ENCODE measurements at regions not wholly inside any gene's neighbourhood (a gene's known extent, or its start where the extent isn't known, plus 50 kb on each side); places are given as distances from the start of the nearest gene placed in this dataset.
"Not testable (repeated sequence)": the region's sequence is repeated elsewhere in the genome, so short reads cannot be mapped to it uniquely, and the experiment has no call there.

- Mint-ChIP-seq H3K4me1 (ENCODE audit: low read depth) (peaks cover 6% of the 10 kb centered on the region), H3K4me3 (no peak overlapping the region), H3K36me3 (ENCODE audit: low read depth) (no peaks in the 10 kb centered on the region), H3K27me3 (no peaks in the 10 kb centered on the region), H3K27ac (no peak overlapping the region), H3K9me3 (no peaks in the 10 kb centered on the region)
- intact Hi-C loops (cut with micrococcal nuclease) = no loop called here
Measured at GRCh38 chr13:50162567-50162966, 147.3 kb downstream of the KCNRG start.

- intact Hi-C loops (cut with micrococcal nuclease) = no loop called here
- no peak overlapping the region for H3K4me3 Mint-ChIP-seq
- no peaks in the 10 kb centered on the region for H3K36me3 Mint-ChIP-seq (ENCODE audit: low read depth)
- no peak overlapping the region for H3K27ac Mint-ChIP-seq
- H3K4me1 Mint-ChIP-seq (ENCODE audit: low read depth) = peaks cover under 1% of the 10 kb centered on the region
- no peaks in the 10 kb centered on the region for H3K27me3 Mint-ChIP-seq
- H3K9me3 Mint-ChIP-seq = no peaks in the 10 kb centered on the region
Measured at GRCh38 chr13:50167224-50167947, 152.1 kb downstream of the KCNRG start.

- Mint-ChIP-seq H3K27ac (no peak overlapping the region), H3K4me3 (no peak overlapping the region), H3K9me3 (no peaks in the 10 kb centered on the region), H3K4me1 (ENCODE audit: low read depth) (peaks cover 5% of the 10 kb centered on the region), H3K36me3 (ENCODE audit: low read depth) (no peaks in the 10 kb centered on the region), H3K27me3 (no peaks in the 10 kb centered on the region)
- intact Hi-C loops (cut with micrococcal nuclease) = no loop called here
Measured at GRCh38 chr13:50167967-50168366, 152.7 kb downstream of the KCNRG start.

- H3K27me3 Mint-ChIP-seq = no peaks in the 10 kb centered on the region
- no peaks in the 10 kb centered on the region for H3K9me3 Mint-ChIP-seq
- peaks cover 5% of the 10 kb centered on the region for H3K4me1 Mint-ChIP-seq (ENCODE audit: low read depth)
- intact Hi-C loops (cut with micrococcal nuclease) = no loop called here
- no peak overlapping the region for H3K4me3 Mint-ChIP-seq
- H3K27ac Mint-ChIP-seq = no peak overlapping the region
- H3K36me3 Mint-ChIP-seq (ENCODE audit: low read depth) = no peaks in the 10 kb centered on the region
Measured at GRCh38 chr13:50168786-50169185, 153.5 kb downstream of the KCNRG start.

- H3K9me3 Mint-ChIP-seq = no peaks in the 10 kb centered on the region
- no peaks in the 10 kb centered on the region for H3K27me3 Mint-ChIP-seq
- no peak overlapping the region for H3K4me3 Mint-ChIP-seq
- H3K27ac Mint-ChIP-seq = no peak overlapping the region
- H3K4me1 Mint-ChIP-seq (ENCODE audit: low read depth) = peaks cover 5% of the 10 kb centered on the region
- intact Hi-C loops (cut with micrococcal nuclease) = loop anchor here (2.0 kb wide), 1 partner anchor 362 kb away; no protein-coding TSS in a partner anchor
- H3K36me3 Mint-ChIP-seq (ENCODE audit: low read depth) = no peaks in the 10 kb centered on the region
Measured at GRCh38 chr13:50170447-50171037, 155.3 kb downstream of the KCNRG start.

- H3K27ac Mint-ChIP-seq = no peak overlapping the region
- H3K4me3 Mint-ChIP-seq = no peak overlapping the region
- no peaks in the 10 kb centered on the region for H3K27me3 Mint-ChIP-seq
- H3K9me3 Mint-ChIP-seq = no peaks in the 10 kb centered on the region
- H3K4me1 Mint-ChIP-seq (ENCODE audit: low read depth) = peaks cover 5% of the 10 kb centered on the region
- H3K36me3 Mint-ChIP-seq (ENCODE audit: low read depth) = no peaks in the 10 kb centered on the region
- intact Hi-C loops (cut with micrococcal nuclease) = loop anchor here (2.0 kb wide), 1 partner anchor 361 kb away; no protein-coding TSS in a partner anchor
Measured at GRCh38 chr13:50171590-50172282, 156.5 kb downstream of the KCNRG start.

- H3K9me3 Mint-ChIP-seq; H3K4me1 Mint-ChIP-seq (ENCODE audit: low read depth); H3K27me3 Mint-ChIP-seq; H3K27ac Mint-ChIP-seq; H3K4me3 Mint-ChIP-seq; H3K36me3 Mint-ChIP-seq (ENCODE audit: low read depth); intact Hi-C loops (cut with micrococcal nuclease): not testable (repeated sequence)
Measured at GRCh38 chr13:50173045-50173444, 157.8 kb downstream of the KCNRG start.

- Mint-ChIP-seq H3K27ac (no peak overlapping the region), H3K36me3 (ENCODE audit: low read depth) (no peaks in the 10 kb centered on the region), H3K4me3 (no peak overlapping the region), H3K4me1 (ENCODE audit: low read depth) (peaks cover 6% of the 10 kb centered on the region), H3K9me3 (no peaks in the 10 kb centered on the region), H3K27me3 (no peaks in the 10 kb centered on the region)
- intact Hi-C loops (cut with micrococcal nuclease) = no loop called here
Measured at GRCh38 chr13:50174630-50175029, 159.4 kb downstream of the KCNRG start.

- Mint-ChIP-seq H3K27ac (no peak overlapping the region), H3K9me3 (no peaks in the 10 kb centered on the region), H3K27me3 (no peaks in the 10 kb centered on the region), H3K4me1 (ENCODE audit: low read depth) (peaks cover 11% of the 10 kb centered on the region), H3K36me3 (ENCODE audit: low read depth) (no peaks in the 10 kb centered on the region), H3K4me3 (no peak overlapping the region)
- intact Hi-C loops (cut with micrococcal nuclease) = no loop called here
Measured at GRCh38 chr13:50179977-50180376, 164.7 kb downstream of the KCNRG start.

- H3K9me3 Mint-ChIP-seq; H3K27me3 Mint-ChIP-seq; H3K4me1 Mint-ChIP-seq (ENCODE audit: low read depth); H3K4me3 Mint-ChIP-seq; intact Hi-C loops (cut with micrococcal nuclease); H3K36me3 Mint-ChIP-seq (ENCODE audit: low read depth); H3K27ac Mint-ChIP-seq: not testable (repeated sequence)
Measured at GRCh38 chr13:50185769-50186763, 170.8 kb downstream of the KCNRG start.

- Mint-ChIP-seq H3K4me3 (no peak overlapping the region), H3K27ac (no peak overlapping the region), H3K4me1 (ENCODE audit: low read depth) (peaks cover 5% of the 10 kb centered on the region), H3K9me3 (no peaks in the 10 kb centered on the region), H3K27me3 (no peaks in the 10 kb centered on the region), H3K36me3 (ENCODE audit: low read depth) (no peaks in the 10 kb centered on the region)
- intact Hi-C loops (cut with micrococcal nuclease) = no loop called here
Measured at GRCh38 chr13:50187352-50188029, 172.2 kb downstream of the KCNRG start.

GRCh38 chr13:50188696-50189095 lies 173.5 kb downstream of the KCNRG start:
- Mint-ChIP-seq H3K27ac (no peak overlapping the region), H3K4me1 (ENCODE audit: low read depth) (peaks cover 5% of the 10 kb centered on the region), H3K9me3 (no peaks in the 10 kb centered on the region), H3K27me3 (no peaks in the 10 kb centered on the region), H3K36me3 (ENCODE audit: low read depth) (no peaks in the 10 kb centered on the region), H3K4me3 (no peak overlapping the region)
- intact Hi-C loops (cut with micrococcal nuclease) = no loop called here

GRCh38 chr13:50189450-50189849 lies 174.2 kb downstream of the KCNRG start:
- H3K4me1 Mint-ChIP-seq (ENCODE audit: low read depth) = peaks cover 5% of the 10 kb centered on the region
- H3K9me3 Mint-ChIP-seq = no peaks in the 10 kb centered on the region
- no peak overlapping the region for H3K27ac Mint-ChIP-seq
- intact Hi-C loops (cut with micrococcal nuclease) = no loop called here
- no peaks in the 10 kb centered on the region for H3K27me3 Mint-ChIP-seq
- H3K4me3 Mint-ChIP-seq = no peak overlapping the region
- no peaks in the 10 kb centered on the region for H3K36me3 Mint-ChIP-seq (ENCODE audit: low read depth)

All from dendritic cell treated with granulocyte-macrophage colony-stimulating factor and Interleukin-4, amounts not matched to agents 40 ng/mL and 50 ng/mL, for 4 days (primary cell).